ENCODE measurements at regions not wholly inside any gene's neighbourhood (a gene's known extent, or its start where the extent isn't known, plus 50 kb on each side); places are given as distances from the start of the nearest gene placed in this dataset.

DNA sequence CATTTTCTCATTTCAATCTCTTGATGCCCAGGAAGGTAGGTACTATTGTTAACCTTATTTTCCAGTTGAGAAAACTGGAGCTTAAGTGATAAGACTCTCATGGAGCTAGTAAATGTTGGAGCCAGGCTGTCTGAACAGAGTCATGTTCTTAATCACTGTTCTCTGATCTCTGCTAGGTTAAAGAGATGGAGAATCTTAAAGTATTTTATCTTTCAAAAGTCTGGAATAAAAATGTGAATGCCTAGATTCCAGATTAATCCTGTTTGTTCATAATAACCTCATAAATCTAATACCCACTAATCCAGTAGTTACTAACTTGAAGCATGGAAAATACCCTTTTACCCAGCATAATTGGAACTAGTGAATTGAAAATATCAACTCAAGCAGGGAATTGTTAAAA, 341.0 kb upstream of the RGS6 start:
- TF ChIP-seq, protein P1, sequence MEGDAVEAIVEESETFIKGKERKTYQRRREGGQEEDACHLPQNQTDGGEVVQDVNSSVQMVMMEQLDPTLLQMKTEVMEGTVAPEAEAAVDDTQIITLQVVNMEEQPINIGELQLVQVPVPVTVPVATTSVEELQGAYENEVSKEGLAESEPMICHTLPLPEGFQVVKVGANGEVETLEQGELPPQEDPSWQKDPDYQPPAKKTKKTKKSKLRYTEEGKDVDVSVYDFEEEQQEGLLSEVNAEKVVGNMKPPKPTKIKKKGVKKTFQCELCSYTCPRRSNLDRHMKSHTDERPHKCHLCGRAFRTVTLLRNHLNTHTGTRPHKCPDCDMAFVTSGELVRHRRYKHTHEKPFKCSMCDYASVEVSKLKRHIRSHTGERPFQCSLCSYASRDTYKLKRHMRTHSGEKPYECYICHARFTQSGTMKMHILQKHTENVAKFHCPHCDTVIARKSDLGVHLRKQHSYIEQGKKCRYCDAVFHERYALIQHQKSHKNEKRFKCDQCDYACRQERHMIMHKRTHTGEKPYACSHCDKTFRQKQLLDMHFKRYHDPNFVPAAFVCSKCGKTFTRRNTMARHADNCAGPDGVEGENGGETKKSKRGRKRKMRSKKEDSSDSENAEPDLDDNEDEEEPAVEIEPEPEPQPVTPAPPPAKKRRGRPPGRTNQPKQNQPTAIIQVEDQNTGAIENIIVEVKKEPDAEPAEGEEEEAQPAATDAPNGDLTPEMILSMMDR (IDR thresholded peaks at IDR 0.05), result no peak
- no peak for TF ChIP-seq POLR2A (IDR thresholded peaks at IDR 0.05)

Data from prostate gland (tissue), 2 donors.